Activated CD8-positive, alpha-beta memory T cell treated with anti-CD3 and anti-CD28 coated beads for 36 hours (primary cell): ENCODE measurements at regions not wholly inside any gene's neighbourhood (a gene's known extent, or its start where the extent isn't known, plus 50 kb on each side); places are given as distances from the start of the nearest gene placed in this dataset.

ENCODE experiments used
- CTCF ChIA-PET: fragments of 350-600 bp; sonication (Branson Sonifier 250); formaldehyde crosslinking; loops from one replicate; lab custom pipeline; 2021; ENCODE audit warnings: antibody characterized with exemption; lab: Charles Lee
- POLR2A ChIA-PET: fragments of 350-600 bp; sonication (Branson Sonifier 250); formaldehyde crosslinking; loops from one replicate; lab custom pipeline; 2021; ENCODE audit warnings: antibody characterized with exemption; lab: Charles Lee

GRCh38 chr6:4603856-4604369 is 172.3 kb upstream of the CDYL start:
- ChIA-PET POLR2A (no interaction called here), CTCF (no interaction called here)

GRCh38 chr6:4603291-4603690 is 172.9 kb upstream of the CDYL start:
- ChIA-PET POLR2A (no interaction called here), CTCF (no interaction called here)

GRCh38 chr6:4599924-4600323 is 176.3 kb upstream of the CDYL start:
- POLR2A ChIA-PET: no interaction called here
- CTCF ChIA-PET: no interaction called here

DNA sequence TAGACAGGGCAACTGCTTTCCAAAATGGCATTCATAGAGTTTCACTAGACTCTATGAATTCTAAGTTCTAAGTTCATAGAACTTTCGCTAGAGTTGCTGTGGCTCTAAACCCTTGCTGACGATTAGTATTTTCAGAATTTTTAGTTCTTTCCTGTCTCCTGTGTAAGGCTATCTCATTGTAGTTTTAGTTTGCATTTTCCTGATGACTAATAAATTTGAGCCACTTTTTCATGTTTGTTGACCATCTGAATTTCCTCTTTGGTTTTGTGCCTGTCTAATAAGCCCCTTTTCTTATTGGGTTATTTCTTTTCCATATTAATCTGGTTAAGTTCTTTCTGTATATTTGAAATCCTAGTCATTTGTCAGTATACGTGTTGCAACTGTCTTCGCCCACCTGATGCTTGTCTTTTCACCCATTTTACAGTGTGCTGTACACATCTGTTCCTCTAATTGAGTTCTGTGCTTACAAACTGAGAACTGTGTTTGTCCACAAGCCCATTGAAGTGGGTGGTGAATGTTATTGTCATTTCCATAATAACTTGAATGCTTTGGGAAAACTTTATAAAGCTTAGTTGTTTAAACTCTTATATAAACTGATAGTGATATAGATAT is 177.7 kb upstream of the CDYL start:
- POLR2A ChIA-PET: no interaction called here

DNA sequence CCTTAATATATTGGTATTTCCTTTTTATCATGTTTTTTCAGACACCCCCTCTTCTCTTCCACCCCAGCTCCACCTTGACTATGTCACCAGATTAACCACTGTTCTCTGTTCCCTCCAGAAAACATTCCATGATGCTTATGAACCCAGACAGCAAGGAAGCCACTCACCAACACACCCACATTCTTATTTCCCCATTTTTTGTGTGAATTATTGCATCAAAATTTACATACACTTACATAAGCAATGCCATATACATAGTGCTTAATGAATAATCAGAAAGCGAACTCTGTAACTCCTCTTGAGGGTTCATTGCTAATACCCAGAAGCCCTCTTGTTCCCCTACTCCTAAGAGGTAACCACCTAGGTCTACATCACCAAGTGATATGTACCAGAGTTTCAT is 182.3 kb upstream of the CDYL start:
- POLR2A ChIA-PET: no interaction called here
- CTCF ChIA-PET: no interaction called here

More for the DNA sequence above, 177.7 kb upstream of the CDYL start:
- CTCF ChIA-PET: no interaction called here

GRCh38 chr6:4592026-4592425 is 184.2 kb upstream of the CDYL start:
- ChIA-PET CTCF (no interaction called here), POLR2A (no interaction called here)

- ChIA-PET CTCF (no interaction called here), POLR2A (no interaction called here)
Observed at GRCh38 chr6:4591218-4591617, 185.0 kb upstream of the CDYL start.

GRCh38 chr6:4589295-4589694 is 186.9 kb upstream of the CDYL start:
- POLR2A ChIA-PET: no interaction called here
- CTCF ChIA-PET: interaction anchor here (0.6 kb wide), 1 partner anchor 143 kb away, joined by 3 read pairs; no protein-coding TSS in a partner anchor

DNA sequence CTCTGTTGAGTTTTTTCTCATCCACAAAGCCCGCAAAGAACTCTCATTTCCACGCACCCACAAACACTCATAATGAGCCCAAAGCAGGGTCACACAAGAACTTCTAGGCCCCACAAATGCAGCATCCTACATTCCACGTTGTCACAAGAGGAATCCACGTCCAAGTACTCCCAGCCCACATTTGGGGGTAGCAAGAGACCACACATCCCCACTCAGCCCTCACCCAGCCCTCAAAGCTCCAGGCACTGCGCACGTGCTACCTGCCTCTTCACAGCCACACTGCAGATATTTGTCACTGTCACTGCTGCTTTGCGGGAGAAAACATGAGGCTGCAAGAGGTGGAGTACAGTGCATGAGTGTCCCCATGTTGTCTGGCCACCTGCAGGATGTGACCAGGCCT is 187.6 kb upstream of the CDYL start:
- POLR2A ChIA-PET: no interaction called here
- CTCF ChIA-PET: no interaction called here

DNA sequence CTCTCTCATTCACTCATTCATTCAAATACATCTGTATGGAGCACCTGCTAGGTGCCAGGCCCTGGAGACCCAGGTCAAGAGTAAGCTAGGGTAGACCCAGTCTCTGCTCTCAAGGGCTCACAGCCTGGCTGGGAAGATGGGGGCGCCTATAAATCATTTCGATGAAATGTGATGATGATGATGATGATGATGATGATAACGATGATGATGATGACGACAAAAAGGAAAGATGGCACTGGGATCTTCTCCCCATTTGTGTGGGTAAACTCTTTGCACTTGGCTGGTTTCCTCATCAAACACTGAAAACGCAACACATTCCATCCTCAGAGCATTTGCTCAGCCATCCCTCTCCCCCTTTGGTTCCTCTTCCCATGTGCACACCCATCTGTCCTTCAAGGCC is 188.0 kb upstream of the CDYL start:
- CTCF ChIA-PET: no interaction called here

DNA sequence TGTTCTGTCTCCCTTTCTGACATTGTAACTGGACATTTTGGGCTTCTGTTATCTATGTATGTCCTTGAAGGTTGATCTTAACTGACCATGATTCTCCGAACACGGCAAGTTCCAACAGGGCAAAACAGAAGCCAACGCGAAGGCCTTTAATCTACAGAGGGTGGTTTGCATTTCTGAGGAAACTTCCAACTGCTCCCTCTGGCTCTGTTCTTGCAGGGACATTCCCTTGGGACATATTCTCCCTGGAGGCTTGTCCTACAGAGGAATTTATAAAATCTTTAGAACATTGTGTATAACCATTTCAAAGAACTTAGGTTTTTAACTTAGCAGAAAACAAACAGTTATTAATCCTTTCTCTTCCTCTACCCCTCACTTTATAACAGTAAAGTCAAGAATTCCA is 189.0 kb upstream of the CDYL start:
- CTCF ChIA-PET: no interaction called here
- POLR2A ChIA-PET: no interaction called here

More for the DNA sequence above, 188.0 kb upstream of the CDYL start:
- POLR2A ChIA-PET: no interaction called here

DNA sequence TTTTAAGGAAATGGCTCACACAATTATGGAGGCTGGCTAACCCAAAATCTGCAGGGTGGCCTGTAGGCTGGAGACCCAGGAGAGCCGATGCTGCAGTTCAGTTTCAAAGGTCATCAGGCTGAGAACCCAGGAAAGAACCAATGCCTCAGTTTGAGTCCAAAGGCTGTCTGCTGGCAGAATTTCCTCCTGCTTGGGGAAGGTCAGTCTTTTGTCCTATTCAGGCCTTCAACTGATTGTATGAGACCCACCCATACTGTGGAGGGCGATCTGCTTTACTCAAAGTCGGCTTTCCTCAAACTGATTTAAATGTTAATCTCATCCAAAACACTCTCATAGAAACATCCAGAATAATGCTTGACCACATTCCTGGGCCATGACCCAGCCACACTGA is 189.7 kb upstream of the CDYL start:
- CTCF ChIA-PET: no interaction called here
- POLR2A ChIA-PET: no interaction called here

- ChIA-PET POLR2A (no interaction called here), CTCF (no interaction called here)
Observed at GRCh38 chr6:4585682-4586468, 190.3 kb upstream of the CDYL start.

- ChIA-PET POLR2A (no interaction called here), CTCF (no interaction called here)
Observed at GRCh38 chr6:4584801-4585200, 191.4 kb upstream of the CDYL start.

GRCh38 chr6:4582506-4583417 is 193.4 kb upstream of the CDYL start:
- ChIA-PET POLR2A (no interaction called here), CTCF (interaction anchor here (1.1 kb wide), 1 partner anchor 448 kb away, joined by 3 read pairs; no protein-coding TSS in a partner anchor)

- POLR2A ChIA-PET: no interaction called here
- CTCF ChIA-PET: interaction anchor here (1.1 kb wide), 1 partner anchor 449 kb away, joined by 3 read pairs; no protein-coding TSS in a partner anchor
Observed at GRCh38 chr6:4581468-4582385, 194.5 kb upstream of the CDYL start.

DNA sequence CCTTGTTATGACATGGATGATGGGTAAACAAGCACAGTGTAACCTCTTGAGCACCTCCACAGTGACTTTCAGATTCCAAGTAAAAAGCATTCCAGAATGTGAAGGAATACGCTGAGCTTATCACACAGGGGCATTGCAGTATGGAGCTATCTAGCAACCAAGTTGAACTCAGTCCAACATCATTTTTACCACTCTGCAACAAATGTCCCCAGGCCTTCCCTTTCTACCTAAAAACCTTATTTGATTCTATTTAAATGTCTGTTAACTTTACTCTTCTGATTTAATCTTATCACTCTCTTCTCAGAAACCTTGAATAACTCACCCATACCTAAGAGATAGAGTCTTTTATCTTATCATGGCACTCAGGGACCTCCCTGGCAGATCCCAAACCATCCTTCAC is 195.8 kb upstream of the CDYL start:
- POLR2A ChIA-PET: no interaction called here

DNA sequence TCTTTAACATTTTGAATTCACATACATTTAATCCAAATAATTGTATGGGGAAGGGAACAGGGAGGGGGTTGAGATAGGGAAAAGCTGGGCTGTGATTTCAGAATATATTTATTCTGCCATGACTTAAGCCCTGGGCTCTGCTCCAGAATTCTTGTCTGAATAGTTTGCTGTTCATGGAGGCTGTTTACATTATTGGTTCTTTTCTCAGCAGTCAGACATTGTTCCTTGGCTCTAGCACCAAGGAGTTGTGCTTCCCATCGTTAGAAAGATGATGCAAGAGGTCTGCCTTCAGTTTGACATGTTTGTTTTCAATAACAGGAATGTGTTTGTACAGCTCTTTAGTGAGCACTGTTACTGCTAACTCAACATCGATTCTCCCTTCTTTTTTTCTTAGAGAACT is 198.8 kb upstream of the CDYL start:
- ChIA-PET POLR2A (no interaction called here), CTCF (no interaction called here)

More for the DNA sequence above, 195.8 kb upstream of the CDYL start:
- CTCF ChIA-PET: no interaction called here

- CTCF ChIA-PET: no interaction called here
- POLR2A ChIA-PET: no interaction called here
Observed at GRCh38 chr6:4575714-4576113, 200.5 kb upstream of the CDYL start.
